Endothelial cell (in vitro differentiated cells): ENCODE measurements at regions not wholly inside any gene's neighbourhood (a gene's known extent, or its start where the extent isn't known, plus 50 kb on each side); places are given as distances from the start of the nearest gene placed in this dataset.

Source experiments
- DNase-seq: peaks from one replicate; pipeline ENCODE4 v3.0.0; 2021; ENCODE audit warnings: low spot score
- H3K27ac Mint-ChIP-seq: one replicate; pipeline ENCODE4 v1.8.0; 2021; ENCODE audit warnings: mixed read lengths, inconsistent platforms; ENCODE audit not compliant: unreplicated experiment
- H3K27me3 Mint-ChIP-seq: one replicate; pipeline ENCODE4 v1.8.0; 2021; ENCODE audit warnings: mild to moderate bottlenecking, moderate library complexity, mixed read lengths, inconsistent platforms; ENCODE audit not compliant: unreplicated experiment
- H3K36me3 Mint-ChIP-seq: one replicate; pipeline ENCODE4 v1.8.0; 2021; ENCODE audit warnings: mild to moderate bottlenecking, low read depth, mixed read lengths, inconsistent platforms; ENCODE audit not compliant: unreplicated experiment
- H3K4me1 Mint-ChIP-seq: one replicate; pipeline ENCODE4 v1.8.0; 2021; ENCODE audit warnings: mild to moderate bottlenecking, mixed read lengths, inconsistent platforms; ENCODE audit not compliant: unreplicated experiment
- H3K4me3 Mint-ChIP-seq: one replicate; pipeline ENCODE4 v1.8.0; 2021; ENCODE audit warnings: mild to moderate bottlenecking, mixed read lengths, inconsistent platforms; ENCODE audit not compliant: unreplicated experiment
- H3K9me3 Mint-ChIP-seq: one replicate; pipeline ENCODE4 v1.8.0; 2021; ENCODE audit warnings: mixed read lengths, inconsistent platforms; ENCODE audit not compliant: unreplicated experiment
- TF ChIP-seq, protein P1 (sequence below): fragments of 200-600 bp; sonication (generic); IDR thresholded peaks from one replicate; pipeline ENCODE4 v1.5.0; 2021; ENCODE audit warnings: antibody characterized with exemption; ENCODE audit not compliant: unreplicated experiment

- Mint-ChIP-seq H3K36me3 (no peaks in the 10 kb centered on the region), H3K27me3 (no peaks in the 10 kb centered on the region)
- TF ChIP-seq, protein P1, sequence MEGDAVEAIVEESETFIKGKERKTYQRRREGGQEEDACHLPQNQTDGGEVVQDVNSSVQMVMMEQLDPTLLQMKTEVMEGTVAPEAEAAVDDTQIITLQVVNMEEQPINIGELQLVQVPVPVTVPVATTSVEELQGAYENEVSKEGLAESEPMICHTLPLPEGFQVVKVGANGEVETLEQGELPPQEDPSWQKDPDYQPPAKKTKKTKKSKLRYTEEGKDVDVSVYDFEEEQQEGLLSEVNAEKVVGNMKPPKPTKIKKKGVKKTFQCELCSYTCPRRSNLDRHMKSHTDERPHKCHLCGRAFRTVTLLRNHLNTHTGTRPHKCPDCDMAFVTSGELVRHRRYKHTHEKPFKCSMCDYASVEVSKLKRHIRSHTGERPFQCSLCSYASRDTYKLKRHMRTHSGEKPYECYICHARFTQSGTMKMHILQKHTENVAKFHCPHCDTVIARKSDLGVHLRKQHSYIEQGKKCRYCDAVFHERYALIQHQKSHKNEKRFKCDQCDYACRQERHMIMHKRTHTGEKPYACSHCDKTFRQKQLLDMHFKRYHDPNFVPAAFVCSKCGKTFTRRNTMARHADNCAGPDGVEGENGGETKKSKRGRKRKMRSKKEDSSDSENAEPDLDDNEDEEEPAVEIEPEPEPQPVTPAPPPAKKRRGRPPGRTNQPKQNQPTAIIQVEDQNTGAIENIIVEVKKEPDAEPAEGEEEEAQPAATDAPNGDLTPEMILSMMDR: no peak
These were observed 85.3 kb upstream of the PCGF5 start for GRCh38 chr10:91135113-91135512.

GRCh38 chr10:91137011-91137643, 83.3 kb upstream of the PCGF5 start:
- DNase-seq: no peak
- TF ChIP-seq, protein P1: no peak
- Mint-ChIP-seq H3K27me3 (no peaks in the 10 kb centered on the region), H3K36me3 (no peaks in the 10 kb centered on the region), H3K4me3 (no peak overlapping the region), H3K9me3 (no peaks in the 10 kb centered on the region), H3K27ac (no peak overlapping the region), H3K4me1 (no peaks in the 10 kb centered on the region)

More at GRCh38 chr10:91135113-91135512, 85.3 kb upstream of the PCGF5 start:
- no peak overlapping the region for H3K4me3 Mint-ChIP-seq
- no peaks in the 10 kb centered on the region for H3K4me1 Mint-ChIP-seq
- no peak for DNase-seq
- no peaks in the 10 kb centered on the region for H3K9me3 Mint-ChIP-seq
- H3K27ac Mint-ChIP-seq: no peak overlapping the region

GRCh38 chr10:91137822-91138221, 82.6 kb upstream of the PCGF5 start:
- DNase-seq: no peak
- Mint-ChIP-seq H3K4me3 (no peak overlapping the region), H3K9me3 (no peaks in the 10 kb centered on the region), H3K4me1 (no peaks in the 10 kb centered on the region), H3K27ac (no peak overlapping the region), H3K36me3 (no peaks in the 10 kb centered on the region), H3K27me3 (no peaks in the 10 kb centered on the region)
- TF ChIP-seq, protein P1: no peak

DNA sequence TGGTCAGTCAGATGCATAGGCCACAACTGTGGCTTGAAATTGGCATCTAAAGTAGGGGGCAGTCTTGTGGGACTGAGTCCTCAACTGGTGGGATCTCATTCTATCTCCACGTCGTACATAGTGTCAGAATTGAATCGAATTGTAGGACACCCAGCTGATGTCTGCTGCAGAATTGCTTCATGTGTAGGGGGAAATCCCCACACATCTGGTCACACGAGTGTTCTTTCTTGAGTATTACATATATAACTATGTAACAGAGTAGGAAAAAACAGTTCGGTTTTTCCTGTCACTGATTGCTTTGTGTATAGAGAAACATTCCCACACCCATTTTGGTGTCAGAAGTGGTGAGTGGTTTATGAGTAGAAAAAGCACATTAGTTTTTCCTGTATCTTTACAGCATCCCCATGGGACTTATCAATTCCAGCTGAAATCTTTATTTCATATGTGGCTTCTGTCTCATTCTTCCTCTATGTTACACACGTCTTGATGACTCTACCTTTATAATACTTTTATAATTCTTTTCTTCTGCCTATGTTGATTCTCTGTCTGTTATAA, 79.4 kb upstream of the PCGF5 start:
- no peaks in the 10 kb centered on the region for H3K36me3 Mint-ChIP-seq

GRCh38 chr10:91144961-91145360, 75.5 kb upstream of the PCGF5 start:
- Mint-ChIP-seq H3K4me3 (no peak overlapping the region), H3K27ac (no peak overlapping the region), H3K9me3 (no peaks in the 10 kb centered on the region), H3K36me3 (no peaks in the 10 kb centered on the region), H3K27me3 (no peaks in the 10 kb centered on the region), H3K4me1 (no peaks in the 10 kb centered on the region)
- no peak for DNase-seq
- TF ChIP-seq, protein P1: no peak

More for the DNA sequence above, 79.4 kb upstream of the PCGF5 start:
- TF ChIP-seq, protein P1: no peak
- H3K4me1 Mint-ChIP-seq: no peaks in the 10 kb centered on the region
- no peak overlapping the region for H3K4me3 Mint-ChIP-seq
- no peak overlapping the region for H3K27ac Mint-ChIP-seq
- DNase-seq: no peak
- no peaks in the 10 kb centered on the region for H3K9me3 Mint-ChIP-seq
- no peaks in the 10 kb centered on the region for H3K27me3 Mint-ChIP-seq
